Transverse colon (tissue), 4 donors: ENCODE measurements at regions not wholly inside any gene's neighbourhood (a gene's known extent, or its start where the extent isn't known, plus 50 kb on each side); places are given as distances from the start of the nearest gene placed in this dataset.

Experiments
- EP300 ChIP-seq: sonication (generic); formaldehyde crosslinking; IDR thresholded peaks from one replicate; pipeline ENCODE4 v1.6.1; 2017; ENCODE audit warnings: antibody characterized with exemption, low read depth
- POLR2A ChIP-seq: fragments of 450-650 bp; IDR thresholded peaks from one replicate; pipeline ENCODE4 v1.6.1; 2016; ENCODE audit warnings: antibody characterized with exemption, mild to moderate bottlenecking, moderate library complexity
- POLR2AphosphoS5 ChIP-seq, 3 donors: sonication (generic); formaldehyde crosslinking; IDR thresholded peaks; one replicate each; pipeline ENCODE4 v1.6.1; 2016; ENCODE audit warnings: antibody characterized with exemption in 3 of 3
- TF ChIP-seq, protein P1 (sequence below), 5 experiments: fragments of 200-600 bp in 3 of 5; fragments of 450-650 bp in 2 of 5; sonication (generic) in 3 of 5; IDR thresholded peaks; 1 replicate in 2 of 5; 2 replicates in 3 of 5; pipeline ENCODE4 v1.5.1; 2016 to 2017; ENCODE audit warnings: antibody characterized with exemption in 5 of 5, inconsistent platforms in 3 of 5, mild to moderate bottlenecking in 2 of 5, moderate library complexity in 1 of 5

DNA sequence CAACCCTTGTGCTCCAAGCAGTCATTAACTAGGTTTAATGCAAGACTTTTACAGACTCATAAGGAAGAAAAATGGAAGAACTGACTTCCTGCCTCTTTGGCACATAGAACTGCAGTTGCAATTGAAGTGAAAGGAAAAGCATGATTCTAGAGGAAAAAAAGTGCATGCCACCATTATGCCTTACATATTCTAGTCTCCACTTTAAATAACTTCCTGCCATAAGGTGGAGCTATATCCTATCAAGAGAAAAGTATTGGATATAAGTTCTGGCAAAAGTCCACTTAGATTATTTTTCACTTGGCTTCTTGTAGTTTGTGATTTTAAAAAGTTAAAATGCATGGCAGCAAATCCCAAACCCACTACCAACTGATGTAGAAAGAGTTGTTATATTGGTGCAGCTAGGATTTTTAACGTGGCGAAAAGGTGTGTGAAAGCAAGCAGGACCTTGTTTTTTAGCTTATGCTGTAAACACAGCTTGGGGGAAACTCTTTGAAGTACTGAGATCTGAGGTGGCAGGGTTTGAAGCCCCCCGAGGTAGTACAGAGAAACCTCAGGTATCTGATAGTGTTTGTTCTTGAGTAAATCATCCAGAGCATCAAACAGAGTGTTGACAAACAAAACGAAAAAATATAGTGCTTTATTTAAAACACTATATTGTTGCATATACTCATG, 117.9 kb downstream of the ANXA1 start:
- no peak for TF ChIP-seq POLR2A
- TF ChIP-seq, protein P1, sequence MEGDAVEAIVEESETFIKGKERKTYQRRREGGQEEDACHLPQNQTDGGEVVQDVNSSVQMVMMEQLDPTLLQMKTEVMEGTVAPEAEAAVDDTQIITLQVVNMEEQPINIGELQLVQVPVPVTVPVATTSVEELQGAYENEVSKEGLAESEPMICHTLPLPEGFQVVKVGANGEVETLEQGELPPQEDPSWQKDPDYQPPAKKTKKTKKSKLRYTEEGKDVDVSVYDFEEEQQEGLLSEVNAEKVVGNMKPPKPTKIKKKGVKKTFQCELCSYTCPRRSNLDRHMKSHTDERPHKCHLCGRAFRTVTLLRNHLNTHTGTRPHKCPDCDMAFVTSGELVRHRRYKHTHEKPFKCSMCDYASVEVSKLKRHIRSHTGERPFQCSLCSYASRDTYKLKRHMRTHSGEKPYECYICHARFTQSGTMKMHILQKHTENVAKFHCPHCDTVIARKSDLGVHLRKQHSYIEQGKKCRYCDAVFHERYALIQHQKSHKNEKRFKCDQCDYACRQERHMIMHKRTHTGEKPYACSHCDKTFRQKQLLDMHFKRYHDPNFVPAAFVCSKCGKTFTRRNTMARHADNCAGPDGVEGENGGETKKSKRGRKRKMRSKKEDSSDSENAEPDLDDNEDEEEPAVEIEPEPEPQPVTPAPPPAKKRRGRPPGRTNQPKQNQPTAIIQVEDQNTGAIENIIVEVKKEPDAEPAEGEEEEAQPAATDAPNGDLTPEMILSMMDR (IDR thresholded peaks at IDR 0.05), result no peak
- no peak for TF ChIP-seq POLR2AphosphoS5 (IDR thresholded peaks at IDR 0.05)
- TF ChIP-seq EP300, result no peak
